ENCODE measurements at regions not wholly inside any gene's neighbourhood (a gene's known extent, or its start where the extent isn't known, plus 50 kb on each side); places are given as distances from the start of the nearest gene placed in this dataset.

DNA sequence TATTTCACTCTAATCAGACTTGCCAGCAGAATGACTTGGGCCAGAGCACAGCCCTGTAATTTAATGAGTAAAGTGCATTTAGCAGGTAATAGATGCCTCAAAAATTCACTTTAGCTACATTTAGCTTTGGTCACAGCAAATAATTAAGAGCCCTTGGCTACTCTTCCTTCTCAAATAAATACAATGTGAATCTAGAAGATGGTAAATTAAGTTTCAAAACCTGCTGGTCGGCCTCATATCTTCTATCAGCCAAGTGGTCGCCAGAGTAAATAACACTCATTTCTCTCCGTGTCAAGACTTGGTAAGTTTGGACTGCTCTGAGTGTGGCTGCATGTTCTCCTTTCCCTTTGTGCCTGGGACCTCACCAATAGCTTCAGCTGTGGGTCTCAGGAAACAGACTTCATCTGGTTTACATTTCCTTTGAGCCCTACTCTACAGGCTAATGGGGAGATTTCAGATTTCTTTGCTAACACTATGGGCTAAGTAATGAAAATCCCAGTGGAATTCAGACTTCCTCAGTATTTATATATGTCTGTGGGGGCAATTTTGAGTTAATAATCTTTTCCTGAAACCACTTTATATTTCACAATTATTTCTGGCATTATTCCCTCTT lies 375.8 kb downstream of the RBM43 start:
- TF ChIP-seq, protein P1, sequence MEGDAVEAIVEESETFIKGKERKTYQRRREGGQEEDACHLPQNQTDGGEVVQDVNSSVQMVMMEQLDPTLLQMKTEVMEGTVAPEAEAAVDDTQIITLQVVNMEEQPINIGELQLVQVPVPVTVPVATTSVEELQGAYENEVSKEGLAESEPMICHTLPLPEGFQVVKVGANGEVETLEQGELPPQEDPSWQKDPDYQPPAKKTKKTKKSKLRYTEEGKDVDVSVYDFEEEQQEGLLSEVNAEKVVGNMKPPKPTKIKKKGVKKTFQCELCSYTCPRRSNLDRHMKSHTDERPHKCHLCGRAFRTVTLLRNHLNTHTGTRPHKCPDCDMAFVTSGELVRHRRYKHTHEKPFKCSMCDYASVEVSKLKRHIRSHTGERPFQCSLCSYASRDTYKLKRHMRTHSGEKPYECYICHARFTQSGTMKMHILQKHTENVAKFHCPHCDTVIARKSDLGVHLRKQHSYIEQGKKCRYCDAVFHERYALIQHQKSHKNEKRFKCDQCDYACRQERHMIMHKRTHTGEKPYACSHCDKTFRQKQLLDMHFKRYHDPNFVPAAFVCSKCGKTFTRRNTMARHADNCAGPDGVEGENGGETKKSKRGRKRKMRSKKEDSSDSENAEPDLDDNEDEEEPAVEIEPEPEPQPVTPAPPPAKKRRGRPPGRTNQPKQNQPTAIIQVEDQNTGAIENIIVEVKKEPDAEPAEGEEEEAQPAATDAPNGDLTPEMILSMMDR (IDR thresholded peaks at IDR 0.05): no peak
- TF ChIP-seq POLR2A (IDR thresholded peaks at IDR 0.05) (no peak), EP300 (IDR thresholded peaks at IDR 0.05) (no peak)

All from gastroesophageal sphincter (tissue), 3 donors.